ENCODE measurements at regions not wholly inside any gene's neighbourhood (a gene's known extent, or its start where the extent isn't known, plus 50 kb on each side); places are given as distances from the start of the nearest gene placed in this dataset.

DNA sequence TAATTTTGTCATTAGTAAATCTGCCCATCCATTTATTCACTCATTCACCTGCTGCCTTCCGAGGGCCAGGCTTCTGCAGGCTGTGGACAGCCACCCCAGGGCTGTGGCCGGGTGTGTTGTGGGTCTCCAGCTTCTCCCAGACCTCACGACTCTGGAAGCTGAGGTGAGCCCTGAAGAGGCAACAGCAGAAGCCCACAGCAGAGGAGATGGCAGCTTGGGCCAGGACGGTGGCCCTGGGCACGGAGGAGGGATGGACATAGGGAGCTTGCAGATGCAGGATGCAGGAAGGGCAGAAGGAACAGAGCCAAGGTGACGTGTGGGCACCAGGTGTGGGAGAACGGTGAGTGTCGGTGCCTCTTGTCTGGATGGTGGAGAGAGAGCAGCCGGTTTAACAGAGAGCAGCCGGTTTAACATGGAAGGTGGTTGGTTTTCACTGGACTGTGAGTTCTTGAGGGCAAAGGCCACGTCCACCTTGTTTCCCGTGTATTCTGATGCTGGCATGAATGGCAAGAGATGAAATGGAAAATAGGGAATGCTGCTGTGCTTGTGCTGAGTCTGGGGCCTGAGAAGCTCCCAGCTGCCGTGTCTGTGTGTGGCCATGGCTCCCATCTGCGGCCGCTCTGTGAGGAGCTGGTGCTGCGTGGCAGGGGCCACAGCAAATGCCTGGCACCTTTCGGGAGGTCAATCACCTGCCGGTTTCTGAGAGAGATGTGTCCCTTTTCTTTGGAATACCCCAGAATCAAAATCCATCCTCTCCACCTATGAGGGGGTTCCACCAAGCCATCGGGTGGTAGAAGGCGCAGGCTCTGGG is 669.9 kb downstream of the BRD1 start:
- no peak for DNase-seq

DNA sequence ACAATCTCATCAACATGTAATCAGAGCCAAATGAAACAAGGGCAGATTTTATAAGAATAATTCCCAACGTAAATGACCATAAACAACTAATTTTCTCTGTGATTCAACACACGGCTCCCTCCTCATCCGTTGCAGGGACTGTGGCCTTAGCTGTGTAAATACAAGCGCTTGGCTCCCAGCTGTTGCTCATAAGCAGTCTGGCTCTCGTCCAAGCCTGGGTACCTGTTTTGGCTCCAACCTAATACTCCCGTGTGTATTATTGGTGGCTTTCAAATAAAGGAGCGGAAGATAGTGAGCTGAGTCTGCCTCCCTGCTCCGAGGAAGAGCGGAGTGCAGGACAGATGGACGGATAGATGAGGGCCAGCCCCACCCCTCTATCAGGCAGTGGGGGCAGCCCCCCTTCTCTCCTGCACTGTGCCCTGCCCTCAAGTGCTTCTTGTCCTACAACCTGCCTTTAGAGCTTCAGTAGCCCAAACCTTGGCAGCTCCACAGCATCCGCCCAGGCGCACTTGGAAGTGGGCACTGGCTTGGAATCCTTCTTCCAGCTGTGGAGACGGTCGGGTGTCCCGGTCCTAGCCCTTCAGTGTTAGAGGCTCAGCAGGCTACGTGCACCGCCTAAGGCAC is 670.9 kb downstream of the BRD1 start:
- no peak for DNase-seq

DNA sequence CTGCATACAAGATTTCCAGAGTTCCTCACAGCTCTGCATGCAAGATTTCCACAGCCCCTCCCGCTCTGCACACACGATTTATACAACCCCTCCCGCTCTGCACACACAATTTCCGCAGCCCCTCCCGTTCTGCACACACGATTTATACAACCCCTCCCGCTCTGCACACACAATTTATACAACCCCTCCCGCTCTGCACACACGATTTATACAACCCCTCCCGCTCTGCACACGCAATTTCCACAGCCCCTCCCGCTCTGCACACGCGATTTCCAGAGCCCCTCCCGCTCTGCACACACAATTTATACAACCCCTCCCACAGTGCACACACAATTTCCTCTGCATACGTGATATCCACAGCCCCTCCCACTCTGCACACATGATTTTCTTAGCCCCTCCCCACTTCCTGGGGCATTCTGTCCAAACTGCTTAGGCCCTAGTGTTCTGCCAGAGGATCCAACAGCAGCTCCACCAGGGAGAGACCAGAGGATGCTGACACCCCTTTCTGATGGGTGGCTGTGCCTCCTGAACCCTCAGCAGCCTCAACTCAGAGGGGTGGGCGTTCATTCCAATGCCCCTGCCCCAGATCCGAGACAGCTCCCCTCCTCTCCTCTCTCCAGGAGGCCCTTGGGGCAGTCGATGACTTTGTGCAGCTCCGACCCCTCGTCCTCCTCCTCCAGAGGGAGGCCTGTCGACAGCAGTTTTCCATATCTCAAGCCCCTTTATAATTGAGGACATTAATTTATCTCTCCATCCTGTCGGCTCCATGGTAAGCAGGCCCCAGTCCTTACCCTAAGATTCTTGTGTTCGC is 671.7 kb downstream of the BRD1 start:
- no peak for DNase-seq

DNA sequence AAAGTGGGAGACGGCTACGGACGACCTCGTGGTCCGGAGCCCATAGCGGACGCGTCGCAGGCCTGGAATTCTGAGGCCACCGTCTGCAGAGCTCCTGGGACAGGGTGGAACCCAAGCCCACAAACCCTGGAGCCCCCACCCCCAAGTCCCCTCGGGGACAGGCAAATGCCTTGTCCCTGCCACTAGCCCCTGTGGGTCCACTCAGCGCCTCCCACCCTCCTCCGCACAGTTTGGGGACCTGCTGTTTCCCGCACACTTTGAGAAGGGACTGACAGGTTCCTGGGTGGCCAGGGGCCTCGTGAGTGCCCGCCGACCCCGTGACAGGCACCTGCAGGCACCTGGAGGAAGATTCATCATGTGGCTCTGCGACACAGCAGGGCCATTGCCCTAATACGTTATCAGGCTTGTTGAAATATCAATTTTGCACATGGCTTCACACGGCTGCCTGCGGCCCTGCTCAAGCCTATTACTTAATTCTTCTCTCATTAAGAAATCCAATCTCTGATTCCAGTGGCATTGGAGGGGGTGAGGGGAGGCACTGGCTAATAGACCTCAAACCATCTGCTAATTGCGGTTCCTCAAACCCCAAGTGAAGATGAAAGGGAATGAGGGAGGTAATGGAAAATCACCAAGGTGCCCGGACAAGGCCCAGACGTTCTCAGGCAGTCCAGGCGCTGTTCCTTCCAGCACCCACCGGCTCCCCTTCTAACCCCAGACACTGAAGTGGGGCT is 672.5 kb downstream of the BRD1 start:
- DNase-seq, result no peak

DNA sequence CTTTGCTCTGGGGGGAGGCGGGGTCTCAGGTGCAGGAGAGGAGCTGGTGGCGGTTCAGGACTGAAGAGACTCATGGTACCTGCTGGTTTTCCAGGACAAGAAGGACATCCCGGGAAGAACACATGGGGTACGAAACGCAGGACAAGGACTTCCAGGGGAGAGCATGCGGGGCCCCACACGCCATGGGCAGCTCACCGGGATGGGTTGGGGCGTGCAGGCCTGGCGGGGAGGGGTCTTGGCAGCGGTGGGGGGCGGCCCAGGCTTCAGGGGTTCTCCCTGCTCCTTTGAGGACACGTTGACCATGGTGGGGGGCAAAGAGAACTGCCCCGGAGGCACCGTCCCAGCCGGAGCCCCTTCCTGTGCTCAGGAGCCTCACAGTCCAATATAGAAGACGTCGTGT is 673.2 kb downstream of the BRD1 start:
- no peak for DNase-seq

GRCh38 chr22:49153921-49154320 is 673.8 kb downstream of the BRD1 start:
- DNase-seq, result no peak

DNA sequence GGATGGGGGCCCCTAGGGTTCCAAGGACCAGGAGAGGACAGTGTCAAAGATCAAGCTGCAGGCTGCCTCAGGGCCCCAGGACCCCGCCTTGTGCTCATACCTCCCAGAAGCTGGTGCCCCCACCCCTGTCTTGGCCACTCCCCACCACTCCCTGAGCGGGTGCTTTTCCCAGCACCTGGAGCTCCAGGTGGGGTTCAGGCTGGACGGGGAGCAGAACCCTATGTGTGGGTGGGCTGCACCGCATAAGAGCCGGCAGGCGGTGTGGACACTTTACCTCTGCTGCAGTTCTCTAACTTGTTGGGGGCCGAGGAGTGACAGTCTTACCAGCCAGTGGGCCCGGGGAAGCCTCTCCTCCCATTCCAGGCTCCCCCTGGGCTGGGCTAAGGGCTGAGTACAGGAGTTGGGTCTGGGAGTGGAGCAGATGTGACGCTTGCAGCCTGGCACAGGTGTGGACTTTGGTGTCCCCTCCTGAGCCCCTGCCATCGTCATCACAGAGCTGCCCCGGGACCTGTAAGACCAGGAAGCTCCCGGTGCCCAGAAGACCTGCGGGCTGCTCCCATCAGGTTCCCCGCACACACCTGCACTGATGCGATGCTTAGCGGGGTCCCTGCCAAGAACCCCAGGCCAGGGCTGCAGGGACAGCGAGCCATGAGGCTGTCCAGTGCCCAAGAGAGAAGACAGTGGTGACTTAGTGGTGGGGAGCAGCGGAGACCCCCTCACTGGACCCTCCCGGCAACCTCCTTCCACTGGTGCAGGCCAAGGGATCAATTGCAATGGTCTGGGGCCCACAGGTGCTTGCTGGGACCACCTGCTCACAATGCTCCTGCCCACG is 674.5 kb downstream of the BRD1 start:
- no peak for DNase-seq

DNA sequence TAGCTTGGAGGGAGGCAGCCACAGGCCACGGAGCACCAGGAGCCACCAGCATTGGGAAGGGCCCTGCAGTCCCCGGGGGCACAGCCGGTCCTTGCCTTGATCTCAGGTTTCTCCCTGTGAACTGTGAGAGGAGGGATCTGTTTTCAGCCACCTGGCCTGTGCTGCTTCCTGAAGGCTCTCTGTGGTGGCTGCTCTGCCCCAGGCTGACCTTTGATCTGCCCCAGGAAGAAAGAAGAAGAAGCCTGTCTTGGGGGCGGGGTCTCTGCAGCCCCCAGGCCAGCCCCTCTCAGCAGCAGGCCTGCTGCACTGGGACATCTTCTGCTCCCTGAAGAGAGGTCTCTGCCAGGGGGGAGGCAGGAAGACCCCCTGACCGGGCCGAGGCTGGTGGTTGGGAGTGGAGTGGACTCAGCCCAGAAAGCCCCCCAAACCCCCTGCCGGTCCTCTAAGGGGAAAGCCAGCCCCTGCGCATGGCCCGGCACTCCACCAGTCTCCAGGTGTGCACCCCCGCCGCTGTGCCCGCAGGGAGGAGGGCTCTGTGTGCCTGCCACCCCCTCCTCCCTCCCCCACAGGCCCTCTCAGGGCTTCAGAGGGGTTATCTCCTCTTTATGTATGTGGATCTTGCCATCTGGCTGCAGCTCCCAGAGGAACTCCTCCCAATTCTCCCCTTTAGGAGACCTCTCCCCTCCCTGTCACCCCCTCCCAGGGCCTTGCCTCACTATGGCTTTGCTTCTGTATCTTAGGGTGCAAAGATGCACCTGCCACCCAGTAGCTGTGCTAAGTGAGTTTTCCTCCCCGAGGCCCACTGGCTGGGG is 675.3 kb downstream of the BRD1 start:
- DNase-seq, result no peak

- DNase-seq, result no peak
These were observed 676.2 kb downstream of the BRD1 start for GRCh38 chr22:49151256-49152126.

DNA sequence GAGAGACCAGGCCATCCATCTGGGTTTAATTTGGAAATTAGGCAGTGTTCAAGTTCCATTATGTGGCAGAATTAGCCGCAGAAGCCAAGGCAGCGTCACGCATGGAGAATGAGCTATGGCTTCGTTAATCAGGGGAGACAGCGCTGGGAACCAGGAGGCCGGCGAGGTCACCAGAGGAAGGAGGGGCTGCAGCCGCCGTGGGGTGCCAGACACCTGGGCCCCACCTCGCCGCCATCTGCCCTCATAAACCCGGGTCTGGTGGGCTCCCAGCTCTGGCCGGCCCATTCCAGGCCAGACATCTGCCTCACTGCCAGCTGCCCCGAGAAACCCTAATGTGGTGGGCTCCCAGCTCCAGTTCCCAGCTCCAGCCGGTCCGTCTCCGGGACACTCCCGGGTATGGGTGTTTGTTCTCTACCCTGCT is 676.9 kb downstream of the BRD1 start:
- DNase-seq, result no peak

DNA sequence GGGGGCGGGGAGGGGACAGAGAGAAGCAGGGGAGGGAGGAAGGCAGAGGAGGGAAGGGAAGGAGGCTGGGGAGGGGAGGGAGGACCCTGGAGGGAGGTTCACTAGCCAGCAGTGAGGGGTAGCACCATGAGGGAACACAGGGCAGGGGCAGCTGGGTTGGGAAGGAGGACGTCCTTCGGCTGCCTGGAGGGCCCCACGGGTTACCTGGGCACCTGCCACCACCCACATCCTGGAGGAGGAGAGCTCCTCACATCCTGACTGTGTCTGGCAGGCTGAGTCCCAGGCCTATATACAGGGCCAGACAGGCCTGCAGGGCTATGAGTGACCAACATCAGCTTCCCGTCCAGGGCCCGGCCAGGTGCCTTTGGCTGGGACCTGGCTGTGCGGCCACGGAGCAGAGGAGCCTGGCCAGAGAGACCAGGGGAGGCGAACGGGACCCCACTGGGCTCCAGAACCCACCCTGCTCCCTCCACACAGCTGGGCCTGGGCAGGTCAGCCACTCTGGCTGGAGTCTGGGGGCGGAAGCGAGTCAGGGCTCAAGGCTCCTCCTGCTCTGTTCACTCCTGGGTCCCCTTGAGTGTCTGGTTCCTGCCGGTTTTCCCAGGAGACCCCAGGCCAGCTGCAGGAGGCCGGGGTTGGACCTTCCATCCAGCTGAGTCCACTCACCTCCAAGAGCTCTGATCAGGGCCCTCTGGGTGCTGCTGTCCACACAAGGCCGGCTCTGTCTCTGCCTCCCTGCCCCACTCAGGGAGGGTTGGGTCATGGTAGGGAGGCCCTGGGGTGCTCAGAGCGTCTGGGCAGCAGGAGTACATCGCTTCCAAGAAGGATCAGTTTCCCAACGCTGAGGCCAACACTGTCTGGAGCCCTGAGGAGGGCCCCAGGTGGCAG is 677.7 kb downstream of the BRD1 start:
- no peak for DNase-seq

DNA sequence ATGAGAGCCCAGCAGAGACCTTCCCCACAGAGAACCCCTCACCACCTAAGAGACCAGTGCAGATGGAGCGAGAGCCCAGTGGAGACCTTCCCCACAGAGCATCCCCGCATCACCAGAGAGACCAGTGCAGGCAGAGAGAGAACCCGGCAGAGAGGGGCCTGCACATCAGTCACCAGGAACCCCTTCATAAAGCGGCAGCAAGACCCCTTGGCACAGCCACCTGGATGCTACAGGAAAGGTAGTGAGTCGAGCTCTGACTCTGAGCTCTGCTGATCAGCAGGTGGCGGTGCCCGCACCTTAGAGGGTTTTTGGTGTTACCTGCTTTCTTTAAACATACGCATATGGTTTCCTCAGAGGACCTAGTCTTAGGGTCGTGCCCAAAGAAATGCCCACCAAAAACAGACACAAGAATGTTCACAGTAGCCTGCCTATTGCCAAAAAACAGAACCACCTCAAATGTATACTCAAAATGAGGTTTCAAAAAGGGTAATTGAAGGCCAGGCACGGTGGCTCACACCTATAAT is 678.7 kb downstream of the BRD1 start:
- DNase-seq, result no peak

DNA sequence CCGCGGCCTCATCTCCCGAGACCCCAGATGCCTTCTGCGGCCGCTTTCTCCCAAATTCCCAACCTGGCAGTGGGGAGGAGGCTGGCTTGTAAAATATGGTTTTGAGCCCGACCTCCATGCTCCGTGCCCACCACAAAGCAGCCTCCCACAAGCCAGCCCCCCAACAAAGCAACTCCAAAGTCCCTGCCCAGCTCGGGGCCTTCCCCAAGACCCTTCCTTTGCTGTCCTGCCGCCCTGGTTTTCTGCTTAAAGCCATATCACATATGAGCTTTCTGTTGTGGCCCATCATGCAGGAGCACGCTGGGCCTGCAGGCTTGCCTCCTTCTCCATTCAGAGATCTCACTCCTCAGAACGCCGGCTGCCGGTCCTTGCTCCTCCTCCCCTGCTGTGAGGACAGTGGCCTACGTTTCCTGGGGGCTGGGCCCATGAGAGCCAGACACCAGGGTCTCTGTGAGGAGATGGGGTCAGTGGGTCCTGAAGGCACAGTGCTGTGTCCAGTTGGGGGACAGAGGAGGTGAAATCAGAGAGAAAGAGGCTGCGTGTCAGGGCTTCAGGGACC is 680.0 kb downstream of the BRD1 start:
- no peak for DNase-seq

DNA sequence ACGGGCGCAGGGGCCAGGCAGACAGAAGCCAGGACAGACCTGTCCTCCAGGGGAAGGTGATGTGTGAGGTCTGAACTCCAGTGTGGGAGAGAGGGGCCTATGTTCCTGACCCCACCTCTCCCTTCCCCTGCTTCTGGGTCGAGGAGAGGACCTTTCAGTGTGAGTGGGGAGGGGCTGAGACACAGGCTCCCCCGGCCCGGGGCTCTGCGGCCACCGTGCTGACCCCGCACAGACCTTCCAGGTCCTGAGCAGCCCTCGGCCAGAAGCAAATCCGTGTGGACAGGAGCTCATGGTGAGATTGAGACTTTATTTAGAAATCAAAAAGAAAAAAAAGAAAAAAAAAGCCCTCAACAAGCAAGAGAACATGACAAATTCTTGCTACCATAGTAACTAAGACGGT is 680.5 kb downstream of the BRD1 start:
- DNase-seq, result no peak

DNA sequence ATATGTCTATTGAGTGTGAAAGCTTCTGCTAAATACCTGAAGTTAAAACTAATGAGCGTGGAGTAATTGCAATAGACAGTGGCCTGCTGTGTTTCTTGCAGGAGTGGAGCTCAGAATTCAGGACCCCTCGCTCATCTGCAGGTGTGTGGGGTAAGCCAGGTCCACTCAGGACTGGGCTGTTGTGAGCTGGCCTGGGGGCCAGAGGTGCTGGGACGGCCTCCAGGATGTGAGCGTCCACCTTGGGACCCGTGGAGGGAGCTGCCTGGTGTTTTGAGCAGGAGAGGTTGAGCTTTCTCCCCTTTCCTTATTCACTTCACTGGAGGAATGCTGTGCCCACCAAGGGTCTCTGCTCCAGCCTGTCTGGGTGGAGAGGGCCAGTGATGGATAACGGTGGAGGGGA is 681.2 kb downstream of the BRD1 start:
- no peak for DNase-seq

DNA sequence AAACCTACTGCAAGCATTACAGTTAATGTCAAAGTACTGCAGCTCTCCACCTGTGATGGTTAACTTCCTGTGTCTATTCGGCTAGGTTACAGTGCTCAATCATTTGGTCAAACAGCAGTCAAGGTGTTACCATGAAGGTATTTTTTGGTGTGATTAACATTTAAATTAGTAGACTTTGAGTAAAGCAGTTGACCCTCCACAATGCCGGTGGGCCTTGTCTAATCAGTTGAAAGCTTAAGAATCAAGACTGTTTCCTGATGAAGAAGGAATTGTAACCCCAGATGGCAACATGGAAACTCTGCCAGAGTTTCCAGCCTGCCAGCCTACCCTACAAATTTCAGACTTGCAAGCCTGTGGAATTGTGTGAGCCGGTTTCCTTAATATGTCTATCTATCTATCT is 683.9 kb downstream of the BRD1 start:
- no peak for DNase-seq

- no peak for DNase-seq
These were observed 684.8 kb downstream of the BRD1 start for GRCh38 chr22:49142891-49143290.

DNA sequence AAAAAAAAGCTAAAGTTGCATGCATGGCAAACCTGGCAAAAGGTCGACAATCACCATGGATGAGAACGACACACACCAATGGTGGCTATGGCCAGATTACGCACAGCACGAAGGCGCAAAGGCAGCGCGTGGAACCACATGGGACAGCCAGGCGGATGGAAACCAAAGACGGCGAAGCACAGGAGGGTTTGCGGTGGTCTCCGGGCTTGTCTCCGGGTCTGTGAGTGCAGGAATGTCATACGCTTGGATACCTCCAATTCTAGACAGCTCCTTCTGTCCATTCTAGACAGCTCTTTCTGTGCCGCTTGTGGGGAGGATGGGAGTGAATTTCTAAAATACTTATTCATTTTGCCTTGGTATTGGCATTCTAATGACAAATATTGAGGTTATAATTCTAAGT is 685.4 kb downstream of the BRD1 start:
- no peak for DNase-seq

- DNase-seq, result no peak
These were observed 685.9 kb downstream of the BRD1 start for GRCh38 chr22:49141761-49142160.
